ENCODE measurements at regions not wholly inside any gene's neighbourhood (a gene's known extent, or its start where the extent isn't known, plus 50 kb on each side); places are given as distances from the start of the nearest gene placed in this dataset.

DNA sequence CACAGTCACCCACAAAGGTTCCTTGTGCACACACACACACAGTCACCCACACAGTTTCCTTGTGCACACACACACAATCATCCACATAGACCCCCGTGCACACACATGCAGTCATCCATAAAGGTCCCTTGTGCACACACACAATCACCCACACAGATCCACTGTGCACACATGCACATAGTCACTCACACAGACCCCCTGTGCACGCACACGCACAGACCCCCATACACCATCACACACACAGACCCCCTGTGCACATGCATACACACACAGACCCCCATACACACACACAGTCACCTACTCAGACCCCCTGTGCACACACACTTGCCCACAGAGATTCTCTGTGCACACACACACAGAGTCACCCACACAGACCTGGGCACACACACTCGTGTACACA is 107.1 kb downstream of the HSPH1 start:
- POLR2A ChIA-PET: no interaction called here
- CTCF ChIA-PET: no interaction called here
- intact Hi-C loops (cut with micrococcal nuclease): no loop called here
- DNase-seq (no peak), ATAC-seq (no peak)
- TF ChIP-seq, protein P1, sequence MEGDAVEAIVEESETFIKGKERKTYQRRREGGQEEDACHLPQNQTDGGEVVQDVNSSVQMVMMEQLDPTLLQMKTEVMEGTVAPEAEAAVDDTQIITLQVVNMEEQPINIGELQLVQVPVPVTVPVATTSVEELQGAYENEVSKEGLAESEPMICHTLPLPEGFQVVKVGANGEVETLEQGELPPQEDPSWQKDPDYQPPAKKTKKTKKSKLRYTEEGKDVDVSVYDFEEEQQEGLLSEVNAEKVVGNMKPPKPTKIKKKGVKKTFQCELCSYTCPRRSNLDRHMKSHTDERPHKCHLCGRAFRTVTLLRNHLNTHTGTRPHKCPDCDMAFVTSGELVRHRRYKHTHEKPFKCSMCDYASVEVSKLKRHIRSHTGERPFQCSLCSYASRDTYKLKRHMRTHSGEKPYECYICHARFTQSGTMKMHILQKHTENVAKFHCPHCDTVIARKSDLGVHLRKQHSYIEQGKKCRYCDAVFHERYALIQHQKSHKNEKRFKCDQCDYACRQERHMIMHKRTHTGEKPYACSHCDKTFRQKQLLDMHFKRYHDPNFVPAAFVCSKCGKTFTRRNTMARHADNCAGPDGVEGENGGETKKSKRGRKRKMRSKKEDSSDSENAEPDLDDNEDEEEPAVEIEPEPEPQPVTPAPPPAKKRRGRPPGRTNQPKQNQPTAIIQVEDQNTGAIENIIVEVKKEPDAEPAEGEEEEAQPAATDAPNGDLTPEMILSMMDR (IDR thresholded peaks at IDR 0.05): no peak
- H3K9me3 Mint-ChIP-seq: no peaks in the 10 kb centered on the region
- H3K4me3 Mint-ChIP-seq: no peak overlapping the region
- H3K36me3 Mint-ChIP-seq (ENCODE audit: low read depth): no peaks in the 10 kb centered on the region
- no peak overlapping the region for H3K27ac Mint-ChIP-seq
- H3K4me1 Mint-ChIP-seq (ENCODE audit: low read depth): peaks cover 8% of the 10 kb centered on the region
- peaks cover 11% of the 10 kb centered on the region for H3K27me3 Mint-ChIP-seq

DNA sequence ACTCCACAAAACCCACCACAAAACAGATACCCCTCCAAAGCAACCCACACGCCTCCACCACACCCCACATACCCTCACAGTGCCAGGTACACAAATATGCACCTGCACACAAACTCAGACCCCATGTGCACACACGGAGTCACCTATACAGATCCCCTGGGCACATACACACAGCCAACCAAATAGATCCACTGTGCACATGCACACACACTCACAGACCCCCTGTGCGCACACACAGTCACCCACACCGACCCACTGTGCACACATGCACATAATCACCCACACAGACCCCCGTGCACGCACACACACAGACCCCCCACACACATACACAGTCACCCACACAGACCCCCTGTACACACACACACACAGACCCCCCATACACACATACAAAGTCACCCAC is 107.8 kb downstream of the HSPH1 start:
- CTCF ChIA-PET: interaction anchor here (1.8 kb wide), 1 partner anchor 9 kb away, joined by 5 read pairs; no protein-coding TSS in a partner anchor
- Mint-ChIP-seq H3K4me3 (no peak overlapping the region), H3K36me3 (ENCODE audit: low read depth) (no peaks in the 10 kb centered on the region), H3K9me3 (no peaks in the 10 kb centered on the region), H3K27ac (no peak overlapping the region), H3K4me1 (ENCODE audit: low read depth) (peaks cover 8% of the 10 kb centered on the region), H3K27me3 (peaks cover 11% of the 10 kb centered on the region)
- intact Hi-C loops (cut with micrococcal nuclease): no loop called here
- no peak for DNase-seq
- POLR2A ChIA-PET: no interaction called here
- ATAC-seq: no peak
- TF ChIP-seq, protein P1 (IDR thresholded peaks at IDR 0.05): no peak

DNA sequence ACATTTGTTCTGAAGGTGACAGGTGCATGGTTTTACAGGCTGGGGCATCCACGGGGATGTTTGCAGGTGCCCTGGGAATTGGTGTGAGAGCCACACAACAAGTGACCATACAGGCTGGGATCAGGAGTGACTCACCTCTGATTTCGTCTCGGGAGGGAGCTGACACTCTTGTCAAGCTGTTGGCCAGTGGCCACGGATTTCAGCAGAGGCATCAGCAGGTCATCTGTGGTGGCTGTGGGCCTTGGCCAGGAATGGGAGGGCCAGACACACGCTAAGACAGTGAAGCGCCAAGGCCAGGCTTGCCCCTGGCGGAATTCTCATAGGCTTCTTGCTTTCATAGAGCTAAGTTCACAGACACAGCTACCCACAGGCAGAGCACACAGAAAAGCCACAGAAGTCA is 108.6 kb downstream of the HSPH1 start:
- no peaks in the 10 kb centered on the region for H3K36me3 Mint-ChIP-seq (ENCODE audit: low read depth)
- peaks cover 8% of the 10 kb centered on the region for H3K4me1 Mint-ChIP-seq (ENCODE audit: low read depth)
- H3K9me3 Mint-ChIP-seq: no peaks in the 10 kb centered on the region

DNA sequence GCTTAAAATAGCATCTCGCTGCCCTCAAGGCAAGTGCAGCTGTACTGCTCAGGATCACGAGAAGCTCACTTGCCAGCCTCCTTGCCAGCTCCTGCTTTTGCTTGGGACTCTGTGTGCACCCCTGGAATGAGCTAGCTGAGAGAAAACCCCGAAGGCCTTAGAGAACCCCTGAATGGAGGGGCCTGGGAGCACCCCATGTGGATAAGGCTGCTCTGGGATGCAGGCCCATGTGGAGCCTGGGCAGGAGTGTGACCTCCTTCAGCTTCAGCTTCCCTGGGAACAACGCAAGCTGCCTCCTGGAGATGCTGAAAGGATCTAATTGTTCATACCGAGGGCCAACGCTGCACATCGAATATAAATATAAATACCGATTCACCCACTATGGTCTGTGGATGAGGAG is 109.2 kb downstream of the HSPH1 start:
- TF ChIP-seq, protein P1 (IDR thresholded peaks at IDR 0.05): no peak
- no peaks in the 10 kb centered on the region for H3K36me3 Mint-ChIP-seq (ENCODE audit: low read depth)

More for the DNA sequence above, 108.6 kb downstream of the HSPH1 start:
- ChIA-PET CTCF (interaction anchor here (1.5 to 1.8 kb wide), 2 partner anchors 8 to 13 kb away, joined by 3 to 5 read pairs; no protein-coding TSS in a partner anchor), POLR2A (no interaction called here)
- intact Hi-C loops (cut with micrococcal nuclease): no loop called here
- DNase-seq (no peak), ATAC-seq (no peak)
- Mint-ChIP-seq H3K4me3 (no peak overlapping the region), H3K27ac (no peak overlapping the region), H3K27me3 (peaks cover 11% of the 10 kb centered on the region)
- TF ChIP-seq, protein P1 (IDR thresholded peaks at IDR 0.05): no peak

DNA sequence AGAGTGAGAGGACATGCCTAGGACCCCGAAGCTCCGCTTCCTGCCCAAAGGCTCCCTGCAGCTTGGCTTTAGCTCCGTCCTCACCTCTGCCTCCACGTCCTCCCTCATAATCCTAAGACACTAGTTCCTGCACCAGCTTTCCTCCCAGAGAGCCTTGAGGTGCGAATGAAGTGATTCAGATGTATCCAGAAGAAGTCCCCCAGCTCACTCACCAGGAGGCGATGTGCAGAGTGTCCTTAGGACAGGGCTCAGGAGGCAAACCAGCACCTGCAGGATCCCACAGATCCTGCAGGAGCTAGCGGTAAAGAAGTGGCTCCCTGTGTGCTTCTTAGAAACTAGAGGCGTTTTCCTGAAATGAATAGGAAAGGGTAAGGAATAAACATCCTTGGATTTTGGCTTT is 109.7 kb downstream of the HSPH1 start:
- no peaks in the 10 kb centered on the region for H3K9me3 Mint-ChIP-seq
- H3K4me3 Mint-ChIP-seq: no peak overlapping the region
- TF ChIP-seq, protein P1 (IDR thresholded peaks at IDR 0.05): no peak
- DNase-seq: no peak
- peaks cover 8% of the 10 kb centered on the region for H3K4me1 Mint-ChIP-seq (ENCODE audit: low read depth)
- no peaks in the 10 kb centered on the region for H3K36me3 Mint-ChIP-seq (ENCODE audit: low read depth)
- intact Hi-C loops (cut with micrococcal nuclease): no loop called here
- ATAC-seq: no peak
- ChIA-PET POLR2A (no interaction called here), CTCF (interaction anchor here (0.9 to 1.5 kb wide), 2 partner anchors 11 to 12 kb away, joined by 3 read pairs; no protein-coding TSS in a partner anchor)
- H3K27me3 Mint-ChIP-seq: peaks cover 11% of the 10 kb centered on the region
- H3K27ac Mint-ChIP-seq: no peak overlapping the region

More for the DNA sequence above, 109.2 kb downstream of the HSPH1 start:
- peaks cover 8% of the 10 kb centered on the region for H3K4me1 Mint-ChIP-seq (ENCODE audit: low read depth)
- ATAC-seq: no peak
- DNase-seq: no peak
- H3K27ac Mint-ChIP-seq: no peak overlapping the region
- H3K27me3 Mint-ChIP-seq: peaks cover 11% of the 10 kb centered on the region
- no peak overlapping the region for H3K4me3 Mint-ChIP-seq
- no peaks in the 10 kb centered on the region for H3K9me3 Mint-ChIP-seq
- CTCF ChIA-PET: interaction anchor here (0.9 to 1.8 kb wide), 3 partner anchors 8 to 13 kb away, joined by 3 to 5 read pairs (median 3); no protein-coding TSS in a partner anchor
- POLR2A ChIA-PET: no interaction called here
- intact Hi-C loops (cut with micrococcal nuclease): no loop called here
